ENCODE measurements at regions not wholly inside any gene's neighbourhood (a gene's known extent, or its start where the extent isn't known, plus 50 kb on each side); places are given as distances from the start of the nearest gene placed in this dataset.
A peak's percentile ranks its signal among the peaks of the same experiment; 100 is the strongest.
"Not testable (repeated sequence)": the region's sequence is repeated elsewhere in the genome, so short reads cannot be mapped to it uniquely, and the experiment has no call there.

- Histone ChIP-seq H3K4me3 (no peak overlapping the region), H3K27ac (no peak overlapping the region)
Measured at GRCh38 chr18:10604182-10604581, 78.4 kb downstream of the NAPG start.

GRCh38 chr18:10606881-10607280 lies 81.1 kb downstream of the NAPG start:
- H3K4me3 ChIP-seq, H3K27ac ChIP-seq: not testable (repeated sequence)

GRCh38 chr18:10607332-10608248 lies 81.8 kb downstream of the NAPG start:
- not testable (repeated sequence) for H3K27ac ChIP-seq, H3K4me3 ChIP-seq

DNA sequence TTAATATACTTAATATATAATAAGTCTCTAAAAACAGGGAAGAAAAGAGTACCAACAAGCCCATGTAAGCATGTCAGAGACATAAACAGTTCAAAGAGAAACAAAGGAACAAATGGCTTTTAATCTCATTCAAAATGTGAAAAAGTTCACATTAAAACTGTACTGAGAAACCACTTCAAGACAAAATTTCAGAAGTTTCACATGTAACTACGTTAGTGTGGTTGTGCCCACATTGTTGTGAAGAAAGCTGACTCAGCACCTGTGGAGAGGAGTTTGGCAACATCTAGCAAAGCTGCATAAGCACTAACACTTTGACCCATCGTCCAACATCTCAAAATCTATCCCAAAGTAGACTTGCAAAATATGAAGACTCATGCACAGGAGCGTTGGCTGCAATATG lies 82.6 kb downstream of the NAPG start:
- not testable (repeated sequence) for H3K4me3 ChIP-seq, H3K27ac ChIP-seq

DNA sequence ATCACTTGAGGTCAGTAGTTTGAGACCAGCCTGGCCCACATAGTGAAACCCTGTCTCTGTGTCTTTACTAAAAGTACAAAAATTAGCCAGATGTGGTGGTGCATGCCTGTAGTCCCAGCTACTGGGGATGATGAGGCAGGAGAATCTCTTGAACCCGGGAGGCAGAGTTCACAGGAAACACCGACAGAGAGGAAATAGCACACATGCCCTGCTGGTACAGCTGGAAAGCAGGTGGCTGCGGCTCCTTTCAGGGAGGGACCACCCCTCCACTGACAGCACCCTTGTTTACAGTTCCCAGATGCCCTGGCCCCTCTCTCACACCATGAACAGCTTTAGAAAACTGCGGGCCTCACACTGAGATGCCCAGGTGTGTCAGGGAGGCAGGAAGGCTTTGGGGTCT lies 83.2 kb downstream of the NAPG start:
- not testable (repeated sequence) for H3K27ac ChIP-seq

GRCh38 chr18:10613226-10613625 lies 87.4 kb downstream of the NAPG start:
- H3K4me3 ChIP-seq, H3K27ac ChIP-seq: not testable (repeated sequence)

More for the DNA sequence above, 83.2 kb downstream of the NAPG start:
- not testable (repeated sequence) for H3K4me3 ChIP-seq

DNA sequence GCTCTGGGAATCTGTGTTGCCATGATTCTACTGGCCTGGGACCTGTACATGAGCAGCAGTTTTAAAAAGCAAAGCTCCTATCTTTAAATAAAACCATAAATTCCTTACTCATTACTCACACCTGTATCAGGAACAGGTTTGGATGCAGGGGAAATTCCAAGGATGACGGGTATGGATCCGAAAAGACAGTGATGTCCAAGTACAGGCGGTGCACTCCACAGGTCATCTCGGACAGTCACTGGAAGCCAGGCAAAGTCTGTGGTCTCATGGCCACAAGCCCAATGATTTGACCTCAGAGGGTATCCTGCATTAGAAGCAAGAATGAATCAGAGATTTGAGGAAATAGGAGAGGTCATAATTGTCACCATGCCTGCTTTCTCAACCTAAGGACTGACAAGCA lies 90.9 kb downstream of the NAPG start:
- not testable (repeated sequence) for H3K4me3 ChIP-seq, H3K27ac ChIP-seq

- not testable (repeated sequence) for H3K27ac ChIP-seq, H3K4me3 ChIP-seq
Measured at GRCh38 chr18:10618797-10619196, 93.0 kb downstream of the NAPG start.

GRCh38 chr18:10619280-10619679 lies 93.5 kb downstream of the NAPG start:
- not testable (repeated sequence) for H3K27ac ChIP-seq, H3K4me3 ChIP-seq

GRCh38 chr18:10619833-10620232 lies 94.0 kb downstream of the NAPG start:
- H3K27ac ChIP-seq = peak overlapping the region in 1 of 21 experiments; percentile 50
- not testable (repeated sequence) for H3K4me3 ChIP-seq
